ENCODE measurements at regions not wholly inside any gene's neighbourhood (a gene's known extent, or its start where the extent isn't known, plus 50 kb on each side); places are given as distances from the start of the nearest gene placed in this dataset.

DNA sequence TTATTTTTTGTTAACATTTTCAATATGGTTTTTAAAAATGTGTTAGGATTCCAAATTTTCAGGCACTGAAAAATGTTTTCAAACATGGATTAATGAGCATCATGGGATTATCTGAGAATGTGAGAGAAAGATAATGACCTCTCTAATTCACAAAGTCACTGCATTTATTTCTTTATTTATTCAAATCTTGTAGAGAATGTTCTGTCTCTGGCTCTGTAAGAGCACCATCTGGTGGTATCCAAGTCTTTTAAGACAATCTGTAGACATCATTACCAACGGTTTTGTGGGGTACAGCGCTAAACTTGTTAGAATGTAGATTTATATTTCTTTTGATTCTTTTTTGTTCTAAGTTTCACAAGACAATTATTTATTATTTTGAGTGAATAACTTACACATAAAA lies 956.0 kb upstream of the NOVA1 start:
- TF ChIP-seq, protein P1, sequence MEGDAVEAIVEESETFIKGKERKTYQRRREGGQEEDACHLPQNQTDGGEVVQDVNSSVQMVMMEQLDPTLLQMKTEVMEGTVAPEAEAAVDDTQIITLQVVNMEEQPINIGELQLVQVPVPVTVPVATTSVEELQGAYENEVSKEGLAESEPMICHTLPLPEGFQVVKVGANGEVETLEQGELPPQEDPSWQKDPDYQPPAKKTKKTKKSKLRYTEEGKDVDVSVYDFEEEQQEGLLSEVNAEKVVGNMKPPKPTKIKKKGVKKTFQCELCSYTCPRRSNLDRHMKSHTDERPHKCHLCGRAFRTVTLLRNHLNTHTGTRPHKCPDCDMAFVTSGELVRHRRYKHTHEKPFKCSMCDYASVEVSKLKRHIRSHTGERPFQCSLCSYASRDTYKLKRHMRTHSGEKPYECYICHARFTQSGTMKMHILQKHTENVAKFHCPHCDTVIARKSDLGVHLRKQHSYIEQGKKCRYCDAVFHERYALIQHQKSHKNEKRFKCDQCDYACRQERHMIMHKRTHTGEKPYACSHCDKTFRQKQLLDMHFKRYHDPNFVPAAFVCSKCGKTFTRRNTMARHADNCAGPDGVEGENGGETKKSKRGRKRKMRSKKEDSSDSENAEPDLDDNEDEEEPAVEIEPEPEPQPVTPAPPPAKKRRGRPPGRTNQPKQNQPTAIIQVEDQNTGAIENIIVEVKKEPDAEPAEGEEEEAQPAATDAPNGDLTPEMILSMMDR (IDR thresholded peaks at IDR 0.05; ENCODE audit: insufficient read depth, low read depth, low read length), result no peak
- no peak for TF ChIP-seq EZH2 (IDR thresholded peaks at IDR 0.05; ENCODE audit: insufficient read depth, low read length)
